ENCODE measurements at regions not wholly inside any gene's neighbourhood (a gene's known extent, or its start where the extent isn't known, plus 50 kb on each side); places are given as distances from the start of the nearest gene placed in this dataset.

DNA sequence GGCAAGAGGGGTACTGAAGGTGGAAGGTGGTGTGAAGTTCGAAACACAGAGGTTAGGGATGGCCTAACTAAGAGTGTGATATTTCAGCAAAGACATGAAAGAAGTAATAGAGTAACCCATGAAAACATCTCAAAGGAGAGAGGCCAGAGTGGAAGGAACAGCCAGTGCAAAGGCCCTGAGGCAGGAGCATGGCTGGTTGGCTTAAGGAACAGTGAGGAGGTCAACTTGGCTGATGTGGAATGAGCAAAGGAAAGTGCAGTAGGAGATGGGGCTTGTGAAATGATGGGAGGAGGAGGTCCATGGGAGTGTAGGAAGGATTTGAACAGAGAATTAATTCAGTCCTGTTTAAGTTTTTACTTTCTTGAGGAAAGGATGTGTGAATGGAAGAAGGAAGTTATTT, 178.3 kb upstream of the ZNF608 start:
- Histone ChIP-seq H3K27ac (ENCODE audit: low read depth, low read length) (no peak overlapping the region), H3K27me3 (ENCODE audit: control insufficient read depth, insufficient read depth, low read length) (no peaks in the 10 kb centered on the region), H3K4me1 (ENCODE audit: control insufficient read depth, insufficient read depth, low read length) (no peaks in the 10 kb centered on the region), H3K4me3 (ENCODE audit: low read depth, low read length) (no peak overlapping the region), H3K9me3 (ENCODE audit: control insufficient read depth, insufficient read depth, low read length) (no peaks in the 10 kb centered on the region), H3K36me3 (ENCODE audit: control insufficient read depth, insufficient read depth, low read length) (no peaks in the 10 kb centered on the region)
- 100% methylated on average over 1 of the region's 1 CpG for WGBS (ENCODE audit: insufficient coverage)
- DNase-seq (ENCODE audit: low read depth in 4 of 6, low spot score in 6 of 6), result no peak

DNA sequence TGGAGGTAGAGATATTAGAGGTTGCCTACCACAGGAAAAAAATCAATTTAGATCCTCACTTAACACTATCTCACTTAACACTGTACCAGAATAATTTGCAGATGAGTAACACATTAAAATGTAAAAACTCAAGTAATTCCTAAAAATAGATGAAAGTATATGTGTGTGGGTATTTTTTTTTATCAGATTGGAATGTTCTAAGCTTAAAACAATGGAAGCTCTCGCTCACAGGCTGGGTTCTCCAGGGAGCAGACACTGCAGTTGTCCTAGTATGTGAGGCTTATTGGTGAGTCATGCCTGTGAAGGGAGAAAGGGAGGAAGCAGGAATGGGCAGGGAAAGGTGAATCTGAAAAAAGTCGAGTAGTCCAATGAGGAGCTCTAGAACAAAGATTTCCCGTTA, 181.3 kb upstream of the ZNF608 start:
- no peaks in the 10 kb centered on the region for H3K9me3 ChIP-seq (ENCODE audit: control insufficient read depth, insufficient read depth, low read length)
- H3K27me3 ChIP-seq (ENCODE audit: control insufficient read depth, insufficient read depth, low read length), result no peaks in the 10 kb centered on the region
- 96% methylated on average over 3 of the region's 3 CpGs for WGBS (ENCODE audit: insufficient coverage)
- no peak overlapping the region for H3K27ac ChIP-seq (ENCODE audit: low read depth, low read length)
- no peaks in the 10 kb centered on the region for H3K4me1 ChIP-seq (ENCODE audit: control insufficient read depth, insufficient read depth, low read length)
- DNase-seq (ENCODE audit: low read depth in 4 of 6, low spot score in 6 of 6), result no peak
- no peaks in the 10 kb centered on the region for H3K36me3 ChIP-seq (ENCODE audit: control insufficient read depth, insufficient read depth, low read length)
- no peak overlapping the region for H3K4me3 ChIP-seq (ENCODE audit: low read depth, low read length)

DNA sequence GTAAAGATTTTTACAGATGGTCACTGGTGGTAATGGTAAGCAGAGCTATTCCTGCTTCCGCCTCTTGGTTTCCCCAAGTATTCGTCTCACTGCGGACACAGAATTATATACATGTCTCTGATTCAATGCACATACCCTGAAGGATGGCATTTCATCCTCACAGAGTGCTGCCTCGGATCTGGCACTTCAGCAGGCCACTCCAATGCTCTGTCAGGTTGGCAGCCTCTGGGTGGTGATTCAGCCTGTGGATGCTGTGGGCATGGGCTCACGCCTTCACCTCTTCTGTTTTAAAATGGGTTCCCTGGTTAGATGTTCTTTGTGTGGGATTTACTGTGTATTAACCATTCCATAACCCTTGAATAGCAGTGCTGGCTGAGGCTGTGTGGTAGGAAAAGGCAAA, 182.6 kb upstream of the ZNF608 start:
- WGBS (ENCODE audit: insufficient coverage), result 87% methylated on average over 4 of the region's 5 CpGs
- DNase-seq (ENCODE audit: low read depth in 4 of 6, low spot score in 6 of 6), result no peak
- Histone ChIP-seq H3K36me3 (ENCODE audit: control insufficient read depth, insufficient read depth, low read length) (no peaks in the 10 kb centered on the region), H3K4me3 (ENCODE audit: low read depth, low read length) (no peak overlapping the region), H3K9me3 (ENCODE audit: control insufficient read depth, insufficient read depth, low read length) (no peaks in the 10 kb centered on the region), H3K27ac (ENCODE audit: low read depth, low read length) (no peak overlapping the region), H3K27me3 (ENCODE audit: control insufficient read depth, insufficient read depth, low read length) (no peaks in the 10 kb centered on the region), H3K4me1 (ENCODE audit: control insufficient read depth, insufficient read depth, low read length) (no peaks in the 10 kb centered on the region)

DNA sequence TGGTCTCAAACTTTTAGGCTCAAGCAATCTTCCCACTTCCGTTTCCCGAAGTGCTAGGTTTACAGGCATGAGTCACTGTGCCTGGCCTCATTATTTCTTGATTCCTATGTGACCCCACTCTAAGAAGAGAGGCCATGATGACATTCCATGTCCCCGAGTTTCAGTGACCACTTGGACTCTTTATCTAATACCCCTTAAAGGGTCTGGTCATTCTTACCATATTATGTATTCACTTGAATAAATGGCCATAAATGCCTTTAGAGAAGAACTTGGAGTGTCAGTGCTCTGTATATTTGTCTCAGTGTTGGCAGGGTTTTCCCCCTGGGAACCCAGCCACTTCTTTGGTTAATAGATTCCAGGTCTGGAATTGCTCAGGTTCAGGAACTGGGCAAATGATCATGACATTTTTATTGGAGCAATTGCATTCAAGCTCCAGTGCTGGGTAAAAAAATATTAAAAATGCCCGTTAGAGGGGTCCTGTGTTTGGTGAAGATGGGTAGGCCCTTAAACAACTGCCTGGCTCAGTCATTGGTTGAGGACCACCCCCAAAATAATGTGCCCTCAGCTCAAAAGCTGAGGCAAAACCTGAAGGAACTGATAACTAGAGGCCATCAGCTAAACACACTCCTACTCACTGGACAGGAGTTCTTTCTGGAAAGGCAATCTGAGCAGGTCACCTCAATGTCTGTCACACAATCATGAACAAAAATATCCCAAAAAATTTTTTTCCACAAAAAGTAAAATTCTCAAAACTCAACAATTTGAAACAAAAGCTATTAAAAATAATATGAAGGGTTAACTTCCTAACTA, 186.6 kb upstream of the ZNF608 start:
- DNase-seq (ENCODE audit: low read depth in 4 of 6, low spot score in 6 of 6), result peak in 4 of 6 donors; percentile 57 to 78 (median 63)
- Histone ChIP-seq H3K27ac (ENCODE audit: low read depth, low read length) (no peak overlapping the region), H3K4me1 (ENCODE audit: control insufficient read depth, insufficient read depth, low read length) (no peaks in the 10 kb centered on the region), H3K4me3 (ENCODE audit: low read depth, low read length) (no peak overlapping the region), H3K27me3 (ENCODE audit: control insufficient read depth, insufficient read depth, low read length) (no peaks in the 10 kb centered on the region), H3K36me3 (ENCODE audit: control insufficient read depth, insufficient read depth, low read length) (no peaks in the 10 kb centered on the region), H3K9me3 (ENCODE audit: control insufficient read depth, insufficient read depth, low read length) (no peaks in the 10 kb centered on the region)
- 50% methylated on average over 3 of the region's 4 CpGs for WGBS (ENCODE audit: insufficient coverage)

DNA sequence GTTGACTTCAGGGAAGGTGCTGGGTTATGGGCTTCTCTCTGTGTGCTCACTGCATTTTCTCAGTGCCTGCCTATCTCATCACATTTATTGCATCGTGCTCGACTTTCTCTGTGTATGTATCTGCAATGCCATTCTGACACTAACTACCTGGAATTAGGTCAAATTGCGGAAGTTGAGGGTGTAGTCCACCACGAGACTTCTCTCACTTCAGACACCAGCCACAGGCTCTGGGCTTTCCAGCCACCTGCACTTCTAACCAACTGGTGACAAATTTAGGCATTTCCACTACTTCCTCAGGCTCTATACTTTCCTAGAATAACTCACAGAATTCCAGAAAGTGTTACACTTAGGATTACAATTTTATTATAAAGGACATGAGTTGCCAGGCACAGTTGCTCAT, 188.6 kb upstream of the ZNF608 start:
- H3K4me1 ChIP-seq (ENCODE audit: control insufficient read depth, insufficient read depth, low read length), result no peaks in the 10 kb centered on the region
- no peaks in the 10 kb centered on the region for H3K9me3 ChIP-seq (ENCODE audit: control insufficient read depth, insufficient read depth, low read length)
- 94% methylated on average over 2 of the region's 4 CpGs for WGBS (ENCODE audit: insufficient coverage)
- H3K4me3 ChIP-seq (ENCODE audit: low read depth, low read length), result no peak overlapping the region
- H3K36me3 ChIP-seq (ENCODE audit: control insufficient read depth, insufficient read depth, low read length), result no peaks in the 10 kb centered on the region
- no peak for DNase-seq (ENCODE audit: low read depth in 4 of 6, low spot score in 6 of 6)
- H3K27me3 ChIP-seq (ENCODE audit: control insufficient read depth, insufficient read depth, low read length), result no peaks in the 10 kb centered on the region
- H3K27ac ChIP-seq (ENCODE audit: low read depth, low read length), result no peak overlapping the region

DNA sequence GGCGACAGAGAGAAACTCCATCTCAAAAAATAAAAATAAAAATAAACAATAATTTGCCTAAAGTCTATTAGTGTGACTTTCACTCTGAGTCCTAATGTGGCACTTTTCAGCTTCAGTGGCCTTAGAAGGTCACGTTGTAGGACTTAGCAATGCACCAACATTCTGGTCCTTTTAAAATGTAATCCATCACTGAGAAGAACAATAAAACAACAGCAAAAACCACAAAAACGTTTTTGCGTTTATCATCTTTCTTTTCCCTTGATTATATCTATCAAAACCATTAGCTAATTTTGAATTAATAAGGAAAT, 190.1 kb upstream of the ZNF608 start:
- Histone ChIP-seq H3K4me1 (ENCODE audit: control insufficient read depth, insufficient read depth, low read length) (no peaks in the 10 kb centered on the region), H3K4me3 (ENCODE audit: low read depth, low read length) (no peak overlapping the region), H3K27ac (ENCODE audit: low read depth, low read length) (no peak overlapping the region), H3K27me3 (ENCODE audit: control insufficient read depth, insufficient read depth, low read length) (no peaks in the 10 kb centered on the region), H3K36me3 (ENCODE audit: control insufficient read depth, insufficient read depth, low read length) (no peaks in the 10 kb centered on the region), H3K9me3 (ENCODE audit: control insufficient read depth, insufficient read depth, low read length) (peaks cover 2% of the 10 kb centered on the region)
- no peak for DNase-seq (ENCODE audit: low read depth in 4 of 6, low spot score in 6 of 6)
- no CpG with 5 or more reads among the region's 4 CpGs for WGBS (ENCODE audit: insufficient coverage)

DNA sequence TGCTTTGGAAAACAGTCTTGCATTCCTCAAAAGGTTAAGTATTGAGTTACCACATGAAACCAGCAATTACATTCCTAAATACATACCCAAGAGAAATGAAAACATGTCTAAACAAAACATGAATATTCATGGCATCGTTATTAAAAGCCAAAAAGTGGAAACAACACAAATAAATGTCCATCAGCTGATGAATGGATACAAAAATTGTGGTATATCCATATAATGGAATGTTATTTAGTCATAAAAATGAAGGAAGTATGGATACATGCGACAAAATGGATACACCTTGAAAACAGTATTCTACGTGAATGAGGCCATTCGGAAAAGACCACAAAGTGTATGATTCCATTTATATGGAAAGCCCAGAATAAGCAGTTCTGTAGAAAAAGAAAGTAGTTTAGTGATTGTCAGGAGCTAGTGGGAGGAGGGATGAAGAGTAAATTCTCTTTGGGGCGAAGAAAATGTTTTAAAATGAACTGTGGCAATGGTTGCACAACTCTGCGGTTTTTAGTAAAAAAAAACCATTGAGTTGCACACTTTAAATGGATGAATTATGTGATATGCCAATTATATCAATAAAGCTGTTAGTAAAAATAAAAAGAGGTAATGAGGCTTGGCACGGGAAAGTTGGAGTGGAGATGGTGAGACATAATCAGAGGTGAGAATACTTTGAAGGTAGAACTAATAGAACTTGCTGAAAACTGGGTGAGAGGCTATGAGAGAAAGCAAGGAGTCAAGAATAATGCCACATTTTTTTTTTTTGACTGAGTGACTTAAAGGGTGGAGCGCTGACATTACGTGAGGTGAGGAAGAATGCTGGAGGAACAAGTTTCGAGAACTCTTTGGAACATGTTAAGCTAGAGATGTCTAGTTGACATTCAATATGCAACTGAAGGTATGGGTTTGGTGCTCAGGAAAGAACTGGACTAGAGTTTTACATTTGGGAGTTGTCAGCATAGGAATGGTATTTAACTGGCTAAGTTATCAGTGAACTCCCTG, 194.9 kb upstream of the ZNF608 start:
- Histone ChIP-seq H3K9me3 (ENCODE audit: control insufficient read depth, insufficient read depth, low read length) (peaks cover 2% of the 10 kb centered on the region), H3K27ac (ENCODE audit: low read depth, low read length) (no peak overlapping the region), H3K4me1 (ENCODE audit: control insufficient read depth, insufficient read depth, low read length) (no peaks in the 10 kb centered on the region), H3K36me3 (ENCODE audit: control insufficient read depth, insufficient read depth, low read length) (no peaks in the 10 kb centered on the region), H3K27me3 (ENCODE audit: control insufficient read depth, insufficient read depth, low read length) (no peaks in the 10 kb centered on the region), H3K4me3 (ENCODE audit: low read depth, low read length) (no peak overlapping the region)
- DNase-seq (ENCODE audit: low read depth in 4 of 6, low spot score in 6 of 6), result no peak
- WGBS (ENCODE audit: insufficient coverage), result 86% methylated on average over 8 of the region's 10 CpGs

DNA sequence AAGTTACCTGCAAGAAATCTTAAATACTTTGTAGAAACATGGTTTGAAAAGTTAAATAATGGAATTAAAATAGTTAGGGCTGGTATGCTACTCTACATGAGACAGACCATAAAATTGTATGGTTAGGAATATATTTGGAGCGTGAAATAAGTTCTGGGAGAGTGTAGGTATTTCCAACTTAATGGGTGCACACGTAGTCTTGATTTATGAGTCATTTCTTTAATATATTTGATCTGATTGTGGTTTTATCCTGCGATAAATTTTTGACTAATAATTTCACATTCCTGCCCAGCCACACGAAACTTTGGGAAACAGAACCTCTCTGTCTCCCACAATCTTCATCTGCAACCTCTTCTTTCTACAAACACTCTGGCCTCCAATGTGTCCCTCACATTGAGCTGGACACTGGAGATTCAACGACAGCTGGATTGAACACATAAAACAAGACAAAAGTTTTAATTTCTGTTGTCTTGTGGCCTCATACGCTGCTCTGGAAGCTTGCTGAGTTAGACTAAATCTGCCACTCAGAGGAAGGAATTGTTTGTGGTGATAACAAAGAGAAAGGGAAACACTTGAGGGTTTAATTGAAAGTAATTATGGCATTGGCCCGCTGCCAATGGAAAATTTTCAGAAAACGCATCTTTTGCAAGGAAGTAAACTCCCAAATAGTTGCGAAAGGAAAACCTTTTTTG, 201.8 kb upstream of the ZNF608 start:
- H3K27ac ChIP-seq (ENCODE audit: low read depth, low read length), result no peak overlapping the region

DNA sequence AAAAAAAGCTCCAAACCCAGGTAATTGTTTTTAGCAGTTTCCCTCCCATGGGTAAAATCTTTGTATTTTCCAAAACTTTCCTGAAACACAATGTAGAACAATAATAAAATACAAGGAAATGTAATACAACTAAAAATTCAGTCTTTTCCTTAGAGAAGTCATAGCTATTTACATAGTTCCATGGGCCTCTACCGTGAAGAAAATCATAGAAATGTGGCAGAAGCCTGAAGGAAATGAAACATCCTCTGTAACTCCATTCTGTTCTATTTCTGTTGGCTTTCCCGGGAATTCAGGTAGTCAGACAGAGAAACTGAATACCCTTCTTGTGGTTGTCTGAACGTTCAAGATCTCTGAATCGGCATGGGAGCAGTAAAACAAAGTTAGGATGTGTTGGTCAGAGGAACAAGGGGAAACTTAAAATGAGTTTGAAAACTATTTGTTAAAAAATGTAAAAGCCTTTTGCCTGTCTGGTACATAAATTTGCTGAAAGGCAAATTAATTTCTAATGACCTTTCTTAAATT, 202.4 kb upstream of the ZNF608 start:
- Histone ChIP-seq H3K36me3 (ENCODE audit: control insufficient read depth, insufficient read depth, low read length) (no peaks in the 10 kb centered on the region), H3K27ac (ENCODE audit: low read depth, low read length) (no peak overlapping the region), H3K4me1 (ENCODE audit: control insufficient read depth, insufficient read depth, low read length) (no peaks in the 10 kb centered on the region), H3K4me3 (ENCODE audit: low read depth, low read length) (no peak overlapping the region), H3K9me3 (ENCODE audit: control insufficient read depth, insufficient read depth, low read length) (no peaks in the 10 kb centered on the region), H3K27me3 (ENCODE audit: control insufficient read depth, insufficient read depth, low read length) (no peaks in the 10 kb centered on the region)
- WGBS (ENCODE audit: insufficient coverage), result 49% methylated on average over 4 of the region's 4 CpGs
- peak in 1 of 6 donors; percentile 17 for DNase-seq (ENCODE audit: low read depth in 4 of 6, low spot score in 6 of 6)

More for the DNA sequence above, 201.8 kb upstream of the ZNF608 start:
- peak in 2 of 6 donors; percentile 51 to 66 for DNase-seq (ENCODE audit: low read depth in 4 of 6, low spot score in 6 of 6)
- H3K4me1 ChIP-seq (ENCODE audit: control insufficient read depth, insufficient read depth, low read length), result no peaks in the 10 kb centered on the region
- H3K36me3 ChIP-seq (ENCODE audit: control insufficient read depth, insufficient read depth, low read length), result no peaks in the 10 kb centered on the region
- no peaks in the 10 kb centered on the region for H3K9me3 ChIP-seq (ENCODE audit: control insufficient read depth, insufficient read depth, low read length)
- H3K27me3 ChIP-seq (ENCODE audit: control insufficient read depth, insufficient read depth, low read length), result no peaks in the 10 kb centered on the region
- 53% methylated on average over 4 of the region's 9 CpGs for WGBS (ENCODE audit: insufficient coverage)
- no peak overlapping the region for H3K4me3 ChIP-seq (ENCODE audit: low read depth, low read length)
